Activated CD4-positive, CD25-positive, alpha-beta regulatory T cell treated with anti-CD3 and anti-CD28 coated beads, Interleukin-2, amount 50 U/mL, for 72 hours (primary cell): ENCODE measurements at regions not wholly inside any gene's neighbourhood (a gene's known extent, or its start where the extent isn't known, plus 50 kb on each side); places are given as distances from the start of the nearest gene placed in this dataset.

Source experiments
- DNase-seq: peaks from one replicate; pipeline ENCODE4 v3.0.0; 2021

- no peak for DNase-seq
These were observed 97.7 kb downstream of the CD47 start for GRCh38 chr3:107992976-107993684.

- DNase-seq = no peak
These were observed 99.9 kb downstream of the CD47 start for GRCh38 chr3:107990926-107991325.

GRCh38 chr3:107990433-107990832 lies 100.4 kb downstream of the CD47 start:
- no peak for DNase-seq

GRCh38 chr3:107989661-107990060 lies 101.2 kb downstream of the CD47 start:
- DNase-seq = no peak

- no peak for DNase-seq
These were observed 102.2 kb downstream of the CD47 start for GRCh38 chr3:107988460-107989175.

- no peak for DNase-seq
These were observed 103.5 kb downstream of the CD47 start for GRCh38 chr3:107987036-107987939.

GRCh38 chr3:107986505-107986904 lies 104.3 kb downstream of the CD47 start:
- DNase-seq = no peak

- no peak for DNase-seq
These were observed 105.3 kb downstream of the CD47 start for GRCh38 chr3:107985496-107985895.

GRCh38 chr3:107983247-107983646 lies 107.6 kb downstream of the CD47 start:
- DNase-seq = no peak

GRCh38 chr3:107982165-107982564 lies 108.7 kb downstream of the CD47 start:
- no peak for DNase-seq

GRCh38 chr3:107981471-107982111 lies 109.2 kb downstream of the CD47 start:
- DNase-seq = no peak

- DNase-seq = no peak
These were observed 111.3 kb downstream of the CD47 start for GRCh38 chr3:107979538-107979937.

GRCh38 chr3:107978131-107979055 lies 112.4 kb downstream of the CD47 start:
- DNase-seq = no peak

- DNase-seq = no peak
These were observed 113.4 kb downstream of the CD47 start for GRCh38 chr3:107977221-107978130.

GRCh38 chr3:107976202-107976800 lies 114.5 kb downstream of the CD47 start:
- no peak for DNase-seq

GRCh38 chr3:107975529-107976201 lies 115.2 kb downstream of the CD47 start:
- no peak for DNase-seq

- DNase-seq = no peak
These were observed 116.9 kb downstream of the CD47 start for GRCh38 chr3:107973961-107974360.

- no peak for DNase-seq
These were observed 117.7 kb downstream of the CD47 start for GRCh38 chr3:107973152-107973551.

GRCh38 chr3:107970993-107971580 lies 119.7 kb downstream of the CD47 start:
- DNase-seq = no peak
